GM21367 (cell line): ENCODE measurements at regions not wholly inside any gene's neighbourhood (a gene's known extent, or its start where the extent isn't known, plus 50 kb on each side); places are given as distances from the start of the nearest gene placed in this dataset.
"Not testable (repeated sequence)": the region's sequence is repeated elsewhere in the genome, so short reads cannot be mapped to it uniquely, and the experiment has no call there.

Experiments
- ATAC-seq: cut with Tn5 transposase; IDR thresholded peaks from one replicate; pipeline ENCODE4 v1.9.1; 2021; ENCODE audit not compliant: unreplicated experiment

DNA sequence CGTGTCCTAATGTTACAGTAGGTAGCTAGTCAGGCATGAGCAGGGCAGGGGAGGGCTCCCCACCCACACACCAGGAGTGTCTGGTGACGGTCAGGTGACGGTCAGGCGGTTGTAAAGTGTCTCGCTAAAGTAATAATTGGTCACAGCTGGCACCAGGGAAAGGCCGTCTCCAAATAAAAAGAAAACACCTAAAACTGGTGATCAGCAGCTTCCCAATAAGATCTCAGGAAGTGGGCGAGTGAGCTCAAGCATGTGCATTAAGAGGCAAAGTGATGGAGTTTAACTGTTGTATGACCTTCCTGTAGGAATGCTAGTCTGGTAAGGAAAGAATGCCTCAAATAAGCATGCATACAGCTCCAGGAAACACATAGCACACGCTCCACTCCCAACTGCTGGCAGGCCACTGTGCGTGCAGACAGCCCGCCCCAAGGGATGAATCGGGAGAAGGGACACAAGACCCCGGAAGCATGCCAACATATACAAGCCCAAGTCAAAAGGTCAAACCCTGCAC, 177.1 kb downstream of the RNF144A start:
- ATAC-seq: no peak

- no peak for ATAC-seq
These were observed 179.6 kb downstream of the RNF144A start for GRCh38 chr2:7096726-7097352.

DNA sequence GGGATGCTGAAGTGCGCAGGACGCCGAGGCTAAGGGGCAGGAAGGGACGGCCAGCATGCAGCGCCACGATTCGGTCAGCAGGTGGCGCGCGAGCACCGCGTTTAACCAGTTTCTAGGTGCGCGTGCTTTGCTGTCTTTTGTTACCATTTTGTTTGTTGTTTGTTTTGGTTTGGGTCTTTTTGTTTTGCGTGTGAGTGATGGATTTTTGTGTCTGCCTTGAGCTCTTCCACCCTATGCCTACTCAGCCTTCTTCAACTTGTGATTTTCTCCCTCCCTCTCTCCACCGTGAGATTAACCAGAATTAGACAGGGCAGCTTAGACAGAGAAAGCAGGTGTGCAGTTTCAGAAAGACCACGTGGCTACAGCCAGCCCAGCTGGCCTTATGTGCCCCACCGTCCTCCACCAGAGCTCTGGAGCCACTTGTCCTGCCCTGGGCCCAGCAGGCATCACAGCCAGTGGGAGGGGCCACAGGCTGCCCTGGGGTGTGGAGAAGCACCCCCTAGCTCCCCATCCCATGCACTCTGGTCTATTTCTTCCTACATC, 180.2 kb downstream of the RNF144A start:
- peak; percentile 87 for ATAC-seq

DNA sequence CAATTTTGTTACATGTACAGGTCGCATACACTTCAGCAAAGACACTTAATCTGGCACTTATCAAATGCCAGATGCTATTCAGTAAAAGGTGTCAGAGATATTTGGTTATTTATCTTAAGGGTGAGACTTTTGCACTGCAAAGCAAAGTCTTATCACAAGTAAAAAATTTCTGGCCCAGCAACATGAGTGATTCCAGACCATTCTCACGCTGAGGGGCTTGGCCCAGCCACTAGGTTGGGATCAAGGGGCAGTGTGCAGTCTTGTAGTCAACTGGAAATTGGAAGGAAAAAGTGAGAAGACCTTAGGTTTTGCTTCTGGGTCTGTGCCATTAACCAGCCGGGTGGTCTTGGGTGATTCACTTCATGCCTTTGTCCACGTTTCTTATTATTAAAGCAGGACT, 181.6 kb downstream of the RNF144A start:
- no peak for ATAC-seq

- not testable (repeated sequence) for ATAC-seq
These were observed 182.5 kb downstream of the RNF144A start for GRCh38 chr2:7099687-7100086.

DNA sequence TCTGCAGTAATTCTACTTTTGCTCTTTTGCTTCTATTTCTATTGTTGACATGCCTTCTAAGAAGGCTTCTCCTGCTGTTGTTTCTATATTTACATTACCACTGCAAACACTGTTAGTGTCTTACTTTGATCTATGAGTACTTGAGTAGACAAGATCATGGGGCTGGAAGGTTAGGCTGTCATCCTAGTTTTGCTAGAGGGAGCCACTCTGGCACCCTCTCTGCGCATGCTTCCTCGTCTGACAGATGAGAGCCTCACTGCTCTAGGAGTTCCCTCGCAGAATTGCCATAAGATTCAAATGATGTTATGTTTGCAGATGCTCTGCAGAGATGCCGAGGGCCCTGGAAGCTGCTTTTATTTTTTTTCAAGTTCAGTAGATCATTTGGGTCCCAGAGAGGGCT, 185.6 kb downstream of the RNF144A start:
- no peak for ATAC-seq

DNA sequence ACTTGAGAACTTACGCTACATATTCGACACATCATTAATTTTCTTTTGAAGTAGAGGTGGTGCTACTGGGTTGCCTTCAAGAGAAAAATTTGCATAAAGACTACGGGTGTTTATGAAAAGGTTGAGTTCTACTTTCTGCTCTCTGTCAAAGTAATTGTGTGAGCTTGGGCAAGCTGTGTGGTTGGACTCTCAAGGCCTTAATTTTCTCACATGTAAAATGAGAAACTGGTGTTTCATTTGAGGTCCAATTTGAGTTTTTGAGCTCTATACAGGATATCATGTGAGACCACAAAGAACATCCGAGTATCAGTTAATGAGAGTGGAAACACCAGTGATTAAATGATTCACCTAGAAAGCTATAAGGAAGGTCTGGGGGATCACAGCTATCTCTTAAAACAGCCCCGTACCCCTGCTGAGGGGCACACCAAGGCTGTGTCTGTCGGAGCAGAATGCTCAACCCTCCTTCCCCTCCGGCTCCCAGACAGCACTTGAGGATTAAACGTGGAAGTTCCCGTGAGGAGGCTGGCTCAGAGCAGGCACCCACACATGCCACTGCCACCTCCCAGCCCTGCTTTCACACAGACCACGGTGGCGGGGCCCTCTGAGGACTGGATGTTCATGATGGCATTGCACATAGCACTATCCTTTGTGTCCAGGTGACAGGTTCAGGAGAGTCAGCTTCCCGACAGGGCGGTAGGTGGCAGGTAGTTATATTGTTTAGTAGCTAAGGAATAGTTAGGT, 191.8 kb downstream of the RNF144A start:
- ATAC-seq: no peak

- no peak for ATAC-seq
These were observed 192.3 kb downstream of the RNF144A start for GRCh38 chr2:7109533-7109885.

DNA sequence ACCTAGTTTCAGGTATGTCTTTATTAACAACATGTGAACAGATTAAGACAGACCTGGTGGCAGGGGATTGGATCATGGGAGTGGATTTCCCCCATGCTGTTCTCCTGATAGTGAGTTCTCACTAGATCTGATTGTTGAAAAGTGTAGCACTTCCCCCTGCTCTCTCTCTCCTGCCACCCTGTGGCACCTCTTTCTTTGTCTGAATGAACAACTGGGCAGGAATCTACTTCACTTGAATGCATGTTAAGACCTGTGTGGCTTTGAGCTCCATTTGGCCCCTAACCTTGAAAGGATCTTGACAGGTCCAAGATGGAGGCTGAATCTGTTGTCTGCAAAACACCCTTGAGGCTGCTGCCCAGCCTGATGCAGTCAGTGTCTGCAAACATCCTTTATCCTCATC, 194.4 kb downstream of the RNF144A start:
- no peak for ATAC-seq

GRCh38 chr2:7115364-7115763, 198.2 kb downstream of the RNF144A start:
- ATAC-seq: no peak

DNA sequence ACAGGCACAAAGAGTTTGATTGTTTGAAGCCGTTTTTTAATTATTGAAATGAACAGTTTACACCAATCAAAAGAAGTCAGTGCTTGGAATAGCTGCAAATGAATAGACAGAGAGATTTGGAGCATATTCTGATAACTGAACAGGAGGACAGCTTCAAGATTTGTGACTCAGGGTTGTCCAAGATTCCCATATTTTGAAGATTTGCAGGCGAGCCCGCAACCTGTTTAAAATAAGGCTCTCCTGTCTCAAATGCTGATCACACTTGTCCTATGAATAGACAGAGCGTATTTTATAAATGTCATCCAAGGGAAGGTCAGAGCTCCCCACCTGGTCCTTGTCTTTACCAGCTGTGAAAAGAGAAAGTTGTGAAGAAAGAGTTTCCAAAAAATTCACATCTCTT, 198.7 kb downstream of the RNF144A start:
- ATAC-seq: no peak

DNA sequence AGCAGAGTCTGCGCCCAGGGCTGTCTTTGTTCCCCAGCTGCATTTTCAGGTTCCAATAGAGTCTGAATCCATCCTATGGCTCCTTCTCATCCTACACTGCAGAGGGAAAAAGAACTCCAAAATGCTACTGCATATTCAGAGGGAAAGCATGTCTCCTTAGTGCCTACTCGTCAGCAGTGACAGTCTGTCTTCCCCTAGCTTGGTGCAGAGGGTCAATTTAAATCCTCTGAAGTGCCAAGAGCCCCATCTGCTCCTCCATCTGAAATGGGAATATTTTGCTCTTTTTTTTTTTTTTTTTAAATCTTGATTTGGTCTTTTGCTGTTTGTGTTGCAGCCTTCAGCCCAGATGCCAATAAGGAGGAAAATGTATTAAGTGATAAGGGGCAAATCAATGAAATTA, 199.3 kb downstream of the RNF144A start:
- no peak for ATAC-seq

DNA sequence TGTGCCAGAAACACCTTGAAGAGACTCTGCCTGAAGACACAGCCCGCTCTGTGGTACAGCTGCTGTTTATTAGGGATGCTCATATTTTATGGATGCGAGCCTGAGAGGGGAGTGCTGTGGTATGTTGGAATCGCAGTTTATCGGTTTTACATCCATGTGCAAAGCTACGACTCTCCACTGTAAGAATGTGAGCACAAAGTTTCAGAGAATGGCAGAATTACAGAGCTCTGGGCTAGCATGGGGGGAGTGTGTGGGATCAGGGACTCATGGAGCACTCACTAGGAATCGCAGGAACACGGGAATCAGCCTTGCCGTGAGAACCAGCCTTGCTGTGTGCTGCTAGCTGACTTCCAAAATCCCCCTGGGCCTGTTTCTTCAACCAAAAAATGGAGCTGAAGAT, 199.9 kb downstream of the RNF144A start:
- ATAC-seq: no peak

- no peak for ATAC-seq
These were observed 201.5 kb downstream of the RNF144A start for GRCh38 chr2:7118606-7119131.

GRCh38 chr2:7119132-7119835, 202.1 kb downstream of the RNF144A start:
- ATAC-seq: no peak

GRCh38 chr2:7121851-7122250, 204.6 kb downstream of the RNF144A start:
- ATAC-seq: no peak

DNA sequence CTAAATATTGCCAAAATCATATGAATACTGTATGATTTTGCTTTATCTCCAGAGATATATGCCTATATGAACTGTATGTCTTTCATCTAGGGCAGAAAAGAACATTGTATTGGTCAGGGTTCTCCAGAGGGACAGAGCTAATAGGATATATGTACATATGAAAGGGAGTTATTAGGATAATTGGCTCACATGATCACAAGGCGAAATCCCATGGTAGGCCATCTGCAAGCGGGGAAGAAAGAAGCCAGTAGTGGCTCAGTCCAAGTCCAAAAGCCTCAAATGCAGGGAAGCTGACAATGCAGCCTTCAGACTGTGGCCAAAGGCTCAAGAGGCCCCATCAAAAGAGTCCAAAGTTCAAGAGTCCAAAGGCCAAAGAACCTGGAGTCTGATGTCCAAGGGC, 209.9 kb downstream of the RNF144A start:
- ATAC-seq: no peak

DNA sequence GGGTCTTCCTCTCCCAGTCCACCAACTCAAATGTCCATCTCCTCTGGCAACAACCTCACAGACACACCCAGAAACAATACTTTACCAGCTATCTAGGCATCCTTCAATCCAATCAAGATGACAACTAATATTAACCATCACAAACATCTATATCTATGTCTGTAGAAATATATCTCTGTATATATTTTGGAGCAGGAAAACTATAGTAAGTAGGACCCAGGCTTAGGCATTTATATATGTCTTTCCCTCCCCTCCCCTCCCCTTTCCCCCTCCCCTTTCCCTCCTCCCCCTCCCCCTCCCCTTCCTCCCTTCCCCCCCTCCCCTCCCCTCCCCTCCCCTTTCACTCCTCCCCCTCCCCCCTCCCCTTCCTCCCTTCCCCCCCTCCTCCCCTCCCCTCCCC, 210.5 kb downstream of the RNF144A start:
- ATAC-seq: no peak

- no peak for ATAC-seq
These were observed 214.0 kb downstream of the RNF144A start for GRCh38 chr2:7131261-7131660.

GRCh38 chr2:7132753-7133152, 215.5 kb downstream of the RNF144A start:
- ATAC-seq: no peak

GRCh38 chr2:7133521-7133920, 216.3 kb downstream of the RNF144A start:
- no peak for ATAC-seq

DNA sequence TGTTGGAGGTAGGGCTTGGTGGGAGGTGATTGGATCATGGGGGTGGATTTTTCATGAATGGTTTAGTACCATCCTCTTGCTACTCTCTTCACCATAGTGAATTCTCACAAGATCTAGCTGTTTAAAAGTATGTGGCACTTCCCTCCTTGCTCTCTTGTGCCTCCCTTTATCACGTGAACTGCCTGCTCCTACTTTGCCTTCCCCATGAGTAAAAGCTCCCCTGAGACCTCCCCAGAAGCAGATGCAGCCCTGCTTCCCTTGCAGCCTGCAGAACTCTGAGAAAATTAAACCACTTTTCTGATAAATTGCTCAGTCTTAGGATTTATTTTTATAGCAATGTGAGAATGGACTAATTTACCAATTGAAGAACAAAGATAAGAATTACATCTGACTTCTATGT, 223.1 kb downstream of the RNF144A start:
- no peak for ATAC-seq
